ENCODE measurements at regions not wholly inside any gene's neighbourhood (a gene's known extent, or its start where the extent isn't known, plus 50 kb on each side); places are given as distances from the start of the nearest gene placed in this dataset.

DNA sequence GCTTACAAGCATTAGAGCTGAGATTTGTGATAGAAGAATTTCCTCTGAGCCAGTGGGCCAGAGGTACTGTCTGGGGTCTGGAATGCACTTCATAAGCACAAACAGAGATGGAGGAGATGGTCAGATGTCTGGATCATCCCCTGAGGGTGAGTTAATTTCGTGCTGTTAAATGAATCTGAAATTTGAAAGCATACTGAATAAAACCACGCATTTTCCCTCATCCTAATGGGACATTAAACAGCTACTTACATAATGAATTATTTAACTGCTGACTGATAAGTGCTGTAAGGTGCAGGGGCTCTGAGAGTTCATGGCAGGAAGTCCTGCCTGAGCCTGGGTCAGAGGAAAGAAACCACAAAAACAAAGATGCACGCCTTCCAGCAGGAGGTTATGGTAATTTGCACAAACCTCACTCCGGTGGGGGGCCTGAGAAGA is 136.3 kb upstream of the XYLT1 start:
- DNase-seq (ENCODE audit: low spot score) (no peak), FAIRE-seq (no peak)

- DNase-seq (ENCODE audit: low spot score) (no peak), FAIRE-seq (no peak)
These were observed 135.7 kb upstream of the XYLT1 start for GRCh38 chr16:17606460-17606859.

GRCh38 chr16:17605784-17606183 is 135.0 kb upstream of the XYLT1 start:
- DNase-seq (ENCODE audit: low spot score) (no peak), FAIRE-seq (no peak)

DNA sequence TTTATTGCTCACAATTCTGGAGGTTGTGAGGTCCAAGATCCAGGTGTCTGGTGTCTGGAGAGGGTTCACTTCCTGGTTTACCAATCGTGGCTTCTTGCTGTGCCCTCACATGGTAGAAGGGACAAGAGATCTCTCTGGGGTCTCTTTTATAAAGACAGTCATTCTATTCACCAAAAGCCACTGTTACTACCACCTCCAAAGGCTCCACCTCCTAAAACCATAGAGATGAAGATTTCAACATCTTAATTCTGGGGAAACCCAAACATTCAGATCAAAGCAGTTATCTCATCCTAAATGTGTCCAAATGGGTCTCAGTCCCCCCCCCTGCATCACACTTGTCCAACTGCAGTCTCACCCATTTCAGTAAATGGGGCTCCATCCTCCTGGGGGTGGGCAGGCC is 132.9 kb upstream of the XYLT1 start:
- FAIRE-seq (no peak), DNase-seq (ENCODE audit: low spot score) (no peak)

GRCh38 chr16:17602678-17603077 is 131.9 kb upstream of the XYLT1 start:
- DNase-seq (ENCODE audit: low spot score) (no peak), FAIRE-seq (no peak)

DNA sequence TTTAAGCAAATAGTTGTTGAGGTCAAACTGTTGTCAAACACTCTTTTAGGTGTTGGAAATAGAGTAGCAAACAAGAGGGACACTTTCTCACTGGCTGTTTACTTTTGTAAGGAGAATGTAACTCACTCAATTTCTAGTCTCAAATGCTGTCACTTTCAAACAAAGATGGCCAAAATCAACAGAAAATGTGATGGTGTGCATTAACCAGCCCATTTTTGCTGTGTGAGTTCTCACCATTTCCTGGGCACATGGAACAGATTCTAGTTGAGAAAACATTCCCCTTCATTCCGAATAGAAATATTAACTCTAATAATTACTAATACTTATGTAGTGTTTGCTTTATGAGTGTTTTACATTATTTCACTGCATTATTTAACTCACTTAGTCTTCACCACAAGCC is 128.2 kb upstream of the XYLT1 start:
- no peak for FAIRE-seq
- no peak for DNase-seq (ENCODE audit: low spot score)

DNA sequence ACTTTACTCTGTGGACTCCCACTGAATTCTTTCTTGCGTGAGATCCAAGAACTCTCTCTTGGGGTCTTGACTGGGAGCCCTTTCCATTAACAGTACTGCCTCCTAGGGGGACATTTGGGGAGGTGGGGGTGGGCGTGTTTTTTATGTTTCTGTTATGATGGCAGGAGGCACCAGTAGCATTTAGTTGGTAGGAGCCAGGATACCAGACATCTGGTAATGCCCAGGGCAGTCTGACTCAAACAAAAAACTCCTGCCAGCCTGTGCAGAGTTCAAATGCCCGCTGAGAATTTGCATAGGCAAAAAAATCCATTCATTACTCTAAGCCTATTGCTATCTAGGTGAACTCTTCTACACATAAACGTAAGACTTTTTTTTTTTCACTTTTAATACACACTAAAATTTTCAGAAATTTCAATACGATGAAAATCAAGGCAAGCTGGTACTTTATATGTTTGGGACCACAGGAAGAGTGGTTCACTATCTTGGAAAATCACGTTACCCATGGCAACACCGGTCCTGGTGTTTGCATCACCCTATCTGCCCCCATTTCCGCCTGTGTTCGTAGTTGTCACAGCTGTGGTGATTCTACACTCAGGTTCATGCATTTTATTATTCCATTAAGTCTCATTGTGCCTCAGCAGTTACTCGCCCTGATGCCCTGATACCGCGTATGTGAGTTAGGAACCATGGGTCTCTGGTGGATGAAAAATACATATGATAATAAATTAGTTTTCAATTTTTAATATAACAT is 121.1 kb upstream of the XYLT1 start:
- FAIRE-seq (no peak), DNase-seq (ENCODE audit: low spot score) (no peak)

- no peak for DNase-seq (ENCODE audit: low spot score)
- no peak for FAIRE-seq
These were observed 120.2 kb upstream of the XYLT1 start for GRCh38 chr16:17590711-17591654.

GRCh38 chr16:17589898-17590297 is 119.1 kb upstream of the XYLT1 start:
- DNase-seq (ENCODE audit: low spot score), result no peak
- FAIRE-seq, result no peak

GRCh38 chr16:17585449-17586074 is 114.8 kb upstream of the XYLT1 start:
- no peak for DNase-seq (ENCODE audit: low spot score)
- no peak for FAIRE-seq

DNA sequence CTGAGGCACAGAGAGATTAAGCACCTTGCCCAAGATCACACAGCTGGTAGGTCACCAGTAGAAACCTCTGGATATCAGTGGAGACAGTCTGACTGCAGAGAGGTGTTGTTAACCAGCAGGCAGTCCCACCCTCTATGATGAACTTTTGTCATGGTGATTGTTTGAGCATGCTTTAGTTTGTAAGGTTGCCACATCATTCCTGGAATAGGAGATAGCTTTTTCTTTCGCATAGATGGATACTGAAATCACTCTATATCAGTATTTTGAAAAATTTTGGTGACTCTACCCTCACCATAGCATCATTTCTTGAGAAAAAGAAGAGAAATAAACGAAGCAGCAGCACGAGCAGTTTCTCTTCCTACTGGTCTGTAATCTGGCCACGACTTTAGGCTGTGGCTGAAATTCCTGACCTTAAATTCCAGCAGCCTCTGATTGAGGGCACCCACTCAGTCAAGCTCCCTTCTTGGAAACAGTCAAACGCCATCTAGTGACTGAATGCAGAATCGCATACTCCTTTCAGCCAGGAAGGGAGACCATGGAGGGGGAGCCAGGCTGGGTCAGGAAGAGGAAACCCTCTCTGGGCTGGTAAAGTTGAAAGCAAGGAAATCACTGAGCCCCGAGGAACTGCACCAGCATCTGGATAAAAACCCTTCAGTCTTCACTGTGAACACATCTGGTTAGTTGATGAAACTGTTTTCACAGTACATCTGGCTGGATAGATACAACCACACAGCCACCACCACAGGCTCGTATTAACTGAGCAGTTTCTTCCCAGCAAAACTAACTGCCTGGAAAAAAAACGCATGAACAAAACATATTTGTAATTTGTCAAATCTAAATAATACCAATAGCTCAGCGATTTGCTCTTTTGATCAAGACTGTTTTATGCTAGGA is 108.5 kb upstream of the XYLT1 start:
- DNase-seq (ENCODE audit: low spot score), result peak; percentile 64

GRCh38 chr16:17574256-17574655 is 103.5 kb upstream of the XYLT1 start:
- FAIRE-seq, result no peak
- no peak for DNase-seq (ENCODE audit: low spot score)

More for the DNA sequence above, 108.5 kb upstream of the XYLT1 start:
- no peak for FAIRE-seq

DNA sequence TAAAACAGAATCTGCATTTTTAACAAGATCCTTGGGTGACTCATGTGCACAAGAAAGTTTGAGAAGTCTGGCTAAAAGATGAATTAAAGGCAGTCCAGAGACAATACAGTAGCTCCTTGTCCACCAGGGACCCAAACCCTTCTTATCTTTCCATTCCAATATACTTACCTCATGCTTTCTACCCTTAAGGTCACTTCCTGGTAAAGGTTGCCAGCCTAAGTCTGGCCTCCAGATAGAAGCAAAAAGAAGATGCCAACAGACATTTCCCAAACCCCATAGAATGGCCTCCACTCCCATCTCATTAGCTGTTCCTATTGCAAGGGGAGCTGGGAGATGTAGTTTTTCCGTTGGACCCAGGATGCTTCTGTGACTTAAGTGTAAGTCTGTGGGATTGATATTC is 101.4 kb upstream of the XYLT1 start:
- peak; percentile 43 for DNase-seq (ENCODE audit: low spot score)
- FAIRE-seq, result no peak

- FAIRE-seq (no peak), DNase-seq (ENCODE audit: low spot score) (peak; percentile 13)
These were observed 100.8 kb upstream of the XYLT1 start for GRCh38 chr16:17571499-17572093.

DNA sequence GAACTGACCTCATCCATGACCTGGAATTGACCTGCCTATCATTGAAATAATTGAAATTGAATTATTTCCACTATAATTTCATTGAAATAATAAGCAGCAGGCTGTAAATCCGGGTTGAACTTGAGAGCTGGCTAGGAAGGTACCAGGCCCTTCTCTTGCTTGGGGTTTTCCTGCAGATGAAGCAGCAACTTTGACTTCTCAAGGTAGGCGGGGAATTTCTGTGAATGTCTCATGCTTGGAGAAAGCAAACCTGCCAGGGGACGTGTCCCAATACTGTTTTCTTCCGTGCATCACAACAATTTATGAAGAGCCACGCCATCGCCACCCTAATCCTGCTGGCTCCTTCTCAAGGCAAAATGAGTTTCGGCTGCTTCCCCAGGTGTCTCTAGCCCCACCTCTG is 97.5 kb upstream of the XYLT1 start:
- DNase-seq (ENCODE audit: low spot score) (no peak), FAIRE-seq (no peak)

DNA sequence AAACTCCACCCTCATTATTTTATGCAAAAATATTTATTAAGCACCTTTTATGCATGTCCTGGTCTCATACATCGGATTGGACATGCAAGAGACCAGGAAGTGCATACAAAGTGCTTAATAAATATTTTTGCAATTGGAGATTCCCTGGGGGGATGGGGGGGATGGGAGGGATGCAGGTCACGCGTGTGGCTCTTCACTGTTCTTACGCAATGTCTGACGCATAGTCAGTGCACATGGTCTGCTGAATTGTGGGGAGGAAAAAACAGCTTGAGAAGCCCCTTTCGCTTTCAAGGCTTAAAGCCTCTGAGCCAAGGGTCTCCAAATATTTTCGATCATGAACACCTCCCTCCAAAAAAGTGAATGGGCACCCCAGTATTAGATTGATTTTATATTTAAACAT is 96.7 kb upstream of the XYLT1 start:
- no peak for DNase-seq (ENCODE audit: low spot score)
- no peak for FAIRE-seq

- FAIRE-seq (no peak), DNase-seq (ENCODE audit: low spot score) (no peak)
These were observed 96.1 kb upstream of the XYLT1 start for GRCh38 chr16:17566656-17567450.

DNA sequence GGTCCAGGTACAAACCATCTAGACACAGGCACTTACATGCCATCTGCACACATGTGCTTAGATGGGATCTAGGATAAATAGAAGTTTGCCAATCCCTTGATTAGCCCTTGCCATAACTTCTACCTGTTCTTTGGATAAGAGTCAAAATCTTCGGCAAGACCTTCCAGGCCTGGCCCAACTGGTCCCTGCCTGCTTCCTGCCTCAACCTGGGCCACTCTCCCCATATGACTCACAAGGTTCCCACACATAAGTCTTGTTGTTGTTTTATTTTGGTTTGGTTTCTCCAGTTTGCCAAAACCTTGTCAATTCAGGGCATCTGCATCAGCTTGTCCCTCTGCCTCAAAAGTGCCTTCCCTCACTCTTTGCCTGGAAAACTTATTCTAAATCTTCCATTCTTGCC is 95.3 kb upstream of the XYLT1 start:
- DNase-seq (ENCODE audit: low spot score) (no peak), FAIRE-seq (no peak)

DNA sequence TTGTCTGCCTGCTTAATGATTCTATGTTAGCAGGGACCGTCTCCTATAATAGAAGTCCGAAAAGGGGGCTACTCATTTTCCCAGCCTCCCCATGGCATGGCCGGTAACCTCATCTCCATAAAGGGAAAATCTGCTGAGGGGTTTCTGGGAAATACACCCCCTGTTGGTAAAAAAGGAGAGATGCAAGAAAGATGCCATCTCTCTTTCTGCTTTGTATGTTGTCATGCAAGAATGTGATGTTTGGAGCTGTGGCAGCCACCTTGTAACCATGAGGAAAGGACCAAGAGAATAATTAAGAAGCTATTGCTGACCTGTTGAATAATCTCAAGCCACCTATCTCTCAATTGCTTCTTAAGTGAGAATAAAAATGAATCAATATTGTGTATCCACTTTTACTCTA is 94.8 kb upstream of the XYLT1 start:
- DNase-seq (ENCODE audit: low spot score) (no peak), FAIRE-seq (no peak)

DNA sequence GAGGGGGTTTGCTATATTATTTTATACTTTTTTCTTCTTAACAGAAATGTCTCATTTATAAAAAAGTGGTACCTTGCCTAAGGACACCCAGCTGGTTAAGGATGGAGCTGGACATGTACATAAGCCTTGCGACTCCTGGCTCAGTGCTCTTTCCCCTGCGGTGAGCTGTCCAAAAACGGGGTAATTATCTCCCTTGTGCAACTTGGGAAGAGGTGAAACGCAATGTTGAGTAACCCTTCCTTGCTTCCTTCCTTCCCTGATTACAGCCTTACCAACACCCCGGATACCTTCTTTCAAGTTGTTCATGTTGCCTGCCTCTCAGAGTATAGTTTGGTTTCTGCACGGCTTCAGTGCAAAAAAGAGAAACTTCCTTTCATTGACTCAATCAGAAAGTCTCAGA is 94.1 kb upstream of the XYLT1 start:
- no peak for FAIRE-seq
- DNase-seq (ENCODE audit: low spot score), result no peak

All from urothelium cell line (cell line).